Limb (tissue), 2 donors: ENCODE measurements at regions not wholly inside any gene's neighbourhood (a gene's known extent, or its start where the extent isn't known, plus 50 kb on each side); places are given as distances from the start of the nearest gene placed in this dataset.

Source experiments
- DNase-seq, 2 donors: peaks; one replicate each; pipeline ENCODE4 v3.0.0-alpha.2; 2016; ENCODE audit errors: extremely low spot score in 2 of 2

- DNase-seq = no peak
These were observed 69.8 kb upstream of the KCTD1 start for GRCh38 chr18:26618135-26618534.

- peak in 1 of 2 donors; percentile 34 for DNase-seq
These were observed 68.8 kb upstream of the KCTD1 start for GRCh38 chr18:26617151-26617554.

GRCh38 chr18:26614374-26614773 lies 66.0 kb upstream of the KCTD1 start:
- no peak for DNase-seq
